GM21423 (cell line): ENCODE measurements at regions not wholly inside any gene's neighbourhood (a gene's known extent, or its start where the extent isn't known, plus 50 kb on each side); places are given as distances from the start of the nearest gene placed in this dataset.

ENCODE experiments used
- ATAC-seq: cut with Tn5 transposase; IDR thresholded peaks from one replicate; pipeline ENCODE4 v1.9.1; 2021; ENCODE audit warnings: mild to moderate bottlenecking, moderate library complexity; ENCODE audit not compliant: unreplicated experiment

DNA sequence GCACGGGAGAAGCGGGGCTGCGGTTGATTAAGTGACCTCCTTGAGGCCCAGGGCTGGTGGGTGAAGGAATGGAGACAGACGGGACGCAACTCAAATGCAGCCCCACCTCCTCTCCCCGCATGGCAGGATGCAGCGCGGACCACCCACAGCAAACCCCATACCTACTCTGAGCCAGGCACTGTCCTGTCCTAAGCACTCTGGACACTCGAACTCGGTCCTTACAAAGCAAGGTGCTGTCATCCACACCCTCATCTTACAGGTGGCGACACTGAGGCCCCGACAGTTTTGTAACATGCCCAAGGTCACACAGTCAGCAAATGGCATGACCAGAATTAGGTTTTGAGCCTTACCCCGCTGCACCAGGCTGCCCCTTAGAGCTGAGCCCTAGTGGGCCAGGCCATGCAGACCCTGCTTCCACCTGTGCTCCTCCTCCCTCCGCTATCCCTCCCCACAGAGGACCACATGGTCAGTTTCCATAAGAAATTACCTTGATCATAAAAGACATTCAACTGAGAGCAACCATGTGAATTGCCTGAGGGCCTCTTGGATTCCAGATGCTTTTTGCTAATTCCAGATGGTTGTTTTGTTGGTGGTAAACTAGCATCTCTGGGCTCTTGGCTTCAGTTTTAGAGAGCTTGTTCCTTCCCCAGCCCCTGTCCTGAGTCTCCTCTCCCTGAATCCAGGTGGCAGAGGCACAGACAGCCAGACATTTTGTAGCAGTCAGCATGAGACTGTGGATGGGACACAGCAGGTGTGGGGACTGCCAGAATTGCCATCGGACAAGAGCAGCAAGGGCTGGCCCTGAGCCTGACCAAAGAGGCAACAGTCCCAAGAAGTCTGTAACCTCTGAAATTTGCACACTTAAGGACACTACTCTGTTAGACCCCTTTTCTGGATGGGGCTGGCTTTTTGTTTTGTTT lies 171.9 kb upstream of the PMEPA1 start:
- no peak for ATAC-seq

- no peak for ATAC-seq
Measured at GRCh38 chr20:57880571-57880892, 170.7 kb upstream of the PMEPA1 start.

DNA sequence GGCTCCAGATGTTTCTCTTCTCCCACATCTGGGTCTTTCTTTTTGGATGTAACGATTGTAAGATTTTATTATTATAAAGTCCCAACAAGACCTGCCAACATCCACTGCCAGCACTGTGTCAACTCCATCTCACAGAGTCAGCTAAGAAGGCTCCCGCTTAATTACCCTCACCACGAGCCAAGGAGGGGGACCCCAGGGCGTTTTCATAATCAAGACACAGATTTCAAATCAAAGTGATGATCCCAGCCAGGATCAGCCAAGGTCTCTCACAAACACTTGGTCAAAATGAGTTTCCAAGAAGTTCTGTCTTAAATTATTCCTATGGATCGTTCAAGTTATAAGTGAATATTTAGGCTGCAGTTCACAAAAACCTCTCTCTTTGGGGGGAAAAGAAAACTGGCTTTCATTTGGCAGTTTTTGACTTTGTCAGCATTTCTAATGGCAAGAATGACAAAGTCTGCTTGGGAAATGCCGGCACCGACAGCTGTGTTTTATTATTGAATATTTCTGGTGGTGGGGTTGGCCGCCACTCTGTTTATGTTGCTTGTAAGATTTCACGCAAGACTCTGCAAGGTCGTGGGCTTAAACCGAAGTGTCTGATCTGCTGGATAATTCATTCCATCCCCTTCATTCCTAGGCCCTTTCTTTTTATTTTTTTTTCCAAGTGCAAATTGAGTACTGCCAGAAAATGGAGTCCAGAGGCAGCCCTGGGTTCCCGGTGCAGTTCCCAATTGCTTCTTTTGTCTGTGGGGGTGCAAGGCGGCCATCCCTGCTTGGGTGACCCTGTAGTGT lies 170.2 kb upstream of the PMEPA1 start:
- no peak for ATAC-seq

DNA sequence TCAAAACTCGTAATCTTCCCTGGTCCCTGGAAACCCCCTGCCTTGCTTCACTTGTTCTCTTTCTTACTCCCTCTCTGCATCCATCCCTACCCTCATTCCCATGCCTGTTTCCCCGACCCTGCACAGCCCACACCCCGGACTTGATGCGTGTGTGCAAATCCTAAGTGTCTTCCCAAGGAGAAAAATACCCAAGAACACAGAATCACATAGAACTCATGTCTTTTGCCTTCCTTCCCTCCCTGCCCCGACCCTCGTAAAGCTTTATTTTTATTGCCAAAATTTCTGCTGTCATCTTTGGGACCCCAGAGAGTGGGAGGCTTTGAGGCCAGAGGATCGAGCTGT lies 169.6 kb upstream of the PMEPA1 start:
- ATAC-seq = no peak

GRCh38 chr20:57878786-57879424 lies 169.1 kb upstream of the PMEPA1 start:
- no peak for ATAC-seq

DNA sequence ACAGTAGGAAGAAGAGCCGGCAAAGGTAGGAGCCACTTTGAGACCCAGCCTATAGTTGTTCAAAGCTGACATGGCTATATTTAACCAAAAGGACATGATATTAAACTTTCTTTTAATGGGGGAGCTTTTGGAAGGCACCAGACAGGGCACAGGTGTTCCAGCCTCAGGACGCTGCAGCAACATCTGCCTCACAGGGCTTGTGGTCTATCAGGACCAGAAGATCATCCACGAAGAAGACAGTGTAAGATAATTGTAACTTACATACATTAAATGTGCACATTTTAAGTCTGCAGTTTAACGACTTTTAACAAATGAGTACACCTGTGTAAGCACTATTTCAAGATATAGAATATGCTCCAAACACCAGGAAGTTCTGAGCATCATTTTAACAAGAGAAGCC lies 168.2 kb upstream of the PMEPA1 start:
- ATAC-seq = no peak

DNA sequence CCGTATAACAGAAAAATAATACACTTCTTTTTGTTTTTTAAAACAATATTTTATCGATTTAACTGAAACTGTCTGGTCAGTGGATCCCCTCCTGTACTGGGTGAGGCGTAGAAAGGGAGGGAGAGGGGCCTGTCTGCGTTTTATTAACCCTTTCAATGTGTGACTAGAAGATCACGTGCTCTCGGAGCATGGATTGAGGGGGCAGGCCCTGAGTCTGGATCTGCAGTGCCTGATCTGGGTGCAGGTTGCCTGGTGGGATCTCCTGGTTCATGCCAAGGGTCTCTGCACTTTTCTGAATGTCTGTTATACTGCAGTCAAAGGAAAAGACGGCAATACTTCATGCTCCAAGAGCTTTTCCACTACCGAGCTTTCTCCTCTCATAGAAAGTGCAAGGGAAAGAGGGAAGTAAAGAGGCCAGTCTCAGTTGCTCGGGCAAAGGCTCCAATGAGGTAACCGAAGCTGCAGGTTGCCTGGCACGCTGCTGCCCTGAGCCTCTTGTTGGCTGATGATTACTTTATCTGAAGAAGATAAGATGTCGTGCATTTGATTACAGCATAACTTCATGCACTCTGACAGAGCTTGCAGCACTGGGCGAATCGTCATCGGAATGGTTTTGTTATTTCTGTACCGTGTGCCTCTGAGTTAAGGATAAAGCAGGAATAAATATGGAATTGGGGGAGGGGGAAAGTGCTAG lies 167.5 kb upstream of the PMEPA1 start:
- ATAC-seq = no peak

- no peak for ATAC-seq
Measured at GRCh38 chr20:57876163-57876562, 166.3 kb upstream of the PMEPA1 start.

- ATAC-seq = no peak
Measured at GRCh38 chr20:57874141-57874540, 164.3 kb upstream of the PMEPA1 start.

GRCh38 chr20:57872816-57873409 lies 163.1 kb upstream of the PMEPA1 start:
- no peak for ATAC-seq

- no peak for ATAC-seq
Measured at GRCh38 chr20:57871237-57871632, 161.4 kb upstream of the PMEPA1 start.

GRCh38 chr20:57870597-57871236 lies 160.9 kb upstream of the PMEPA1 start:
- ATAC-seq = no peak

GRCh38 chr20:57869951-57870315 lies 160.1 kb upstream of the PMEPA1 start:
- no peak for ATAC-seq

DNA sequence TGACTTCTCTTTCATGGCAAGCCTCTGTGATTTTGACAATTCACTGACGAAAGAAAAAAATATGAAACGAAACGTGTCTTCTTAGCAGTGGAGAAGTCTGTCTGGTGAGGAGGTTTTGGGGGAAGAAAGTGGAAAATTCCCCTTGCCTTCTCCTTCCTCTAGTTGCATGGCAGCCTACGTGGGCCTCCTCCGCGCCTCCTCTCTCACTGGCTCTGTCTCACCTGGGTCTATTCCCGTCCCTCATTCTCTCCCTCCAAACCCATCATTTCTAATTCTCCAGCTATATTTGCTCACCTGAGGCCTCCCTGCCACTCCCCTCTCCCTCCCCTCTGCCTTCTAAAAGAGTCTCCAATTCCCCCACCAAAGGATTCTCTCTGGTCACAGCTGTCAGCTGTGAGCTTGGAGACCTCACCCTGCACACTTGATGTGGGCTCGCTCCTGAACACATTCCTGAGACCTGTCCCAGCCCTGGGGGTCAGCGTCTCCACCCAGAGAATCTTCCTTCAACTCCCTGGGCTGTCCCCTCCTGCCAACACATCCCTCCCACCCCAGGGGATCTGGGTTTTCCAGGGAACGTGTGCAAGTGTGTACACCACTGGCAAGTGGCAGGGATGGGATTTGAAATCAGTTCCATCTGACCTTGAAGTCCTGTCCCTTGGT lies 159.6 kb upstream of the PMEPA1 start:
- no peak for ATAC-seq

- no peak for ATAC-seq
Measured at GRCh38 chr20:57868310-57868709, 158.5 kb upstream of the PMEPA1 start.

DNA sequence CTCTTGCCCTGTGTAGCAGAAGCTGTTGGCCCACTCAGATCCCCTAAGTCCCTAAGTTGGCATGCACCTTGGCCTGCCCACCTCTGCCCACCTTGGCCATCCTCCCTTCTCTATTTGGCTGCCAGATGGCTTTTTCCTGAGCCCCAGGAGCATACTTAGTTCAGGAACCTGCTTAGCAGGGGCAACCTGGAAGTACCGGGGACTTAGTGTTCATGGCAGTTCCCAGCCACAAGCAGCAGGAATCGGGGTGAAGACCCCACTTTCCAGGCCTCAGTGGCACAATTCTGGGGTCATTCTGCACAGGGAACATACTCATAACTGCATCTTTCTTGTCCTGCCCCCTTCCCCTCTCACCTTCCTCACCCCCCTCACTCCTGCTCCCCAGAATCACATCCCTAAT lies 158.0 kb upstream of the PMEPA1 start:
- ATAC-seq = no peak

DNA sequence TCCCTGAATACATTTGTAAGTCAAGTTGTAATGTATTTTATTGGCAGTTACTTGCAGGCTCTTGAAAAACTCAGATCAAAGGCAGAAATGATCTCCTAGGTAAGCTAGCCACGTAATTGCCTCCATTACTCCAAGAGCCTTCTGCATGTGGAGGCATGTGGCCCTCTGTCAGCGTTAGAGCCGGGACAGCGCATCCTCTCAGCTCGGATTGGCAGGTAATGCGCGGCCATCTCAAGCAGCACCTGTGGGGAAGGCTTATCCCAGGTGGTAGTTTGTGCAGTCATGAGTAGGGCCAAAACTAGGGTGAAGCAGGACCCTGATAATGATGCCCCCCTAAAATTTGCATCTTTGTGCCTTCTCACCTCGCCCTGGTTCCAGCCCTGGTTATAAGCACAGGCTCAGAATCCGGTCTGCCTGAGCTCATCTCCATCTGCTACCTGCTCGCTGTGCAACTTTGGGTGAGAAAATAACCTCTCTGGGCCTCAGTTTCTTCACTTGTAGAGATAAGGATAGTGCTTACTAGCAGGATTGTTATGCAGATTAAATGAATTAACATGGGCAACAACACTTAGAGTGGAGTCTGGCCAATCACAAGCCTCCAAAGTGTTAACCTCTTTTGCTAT lies 157.5 kb upstream of the PMEPA1 start:
- no peak for ATAC-seq

GRCh38 chr20:57866250-57867106 lies 156.7 kb upstream of the PMEPA1 start:
- ATAC-seq = no peak

- no peak for ATAC-seq
Measured at GRCh38 chr20:57865266-57865665, 155.5 kb upstream of the PMEPA1 start.
